Right lobe of liver (tissue), 4 donors: ENCODE measurements at regions not wholly inside any gene's neighbourhood (a gene's known extent, or its start where the extent isn't known, plus 50 kb on each side); places are given as distances from the start of the nearest gene placed in this dataset.

Experiments used
- CTCF ChIP-seq, 4 donors: fragments of 200-600 bp in 3 of 4; fragments of 450-650 bp in 1 of 4; IDR thresholded peaks; one replicate each; pipeline versions ENCODE4 v1.5.1 to v1.8.0; 2016 to 2022; ENCODE audit warnings: antibody characterized with exemption in 4 of 4, mild to moderate bottlenecking in 2 of 4
- POLR2A ChIP-seq: fragments of 450-650 bp; IDR thresholded peaks from one replicate; pipeline ENCODE4 v1.6.1; 2017; ENCODE audit warnings: antibody characterized with exemption, mild to moderate bottlenecking
- donor health status: DM: no; HTN: no; CAD: no.
- donor health status: DM: no; HTN: no; CAD: no.
- donor health status: DM: no; HTN: yes; CAD: no.

GRCh38 chrX:6924443-6925077 lies 223.0 kb upstream of the STS start:
- TF ChIP-seq CTCF (IDR thresholded peaks at IDR 0.05) (no peak), POLR2A (no peak)
